OCI-LY3 (cell line): ENCODE measurements at regions not wholly inside any gene's neighbourhood (a gene's known extent, or its start where the extent isn't known, plus 50 kb on each side); places are given as distances from the start of the nearest gene placed in this dataset.

ENCODE experiments used
- H2AFZ ChIP-seq: fragments of 200-600, 300-600 bp; shearing (Covaris generic); 2 replicates; pipeline ENCODE4 v1.6.0; 2014; ENCODE audit warnings: antibody characterized with exemption, low read depth, low read length
- H3K27ac ChIP-seq: fragments of 200-600, 300-600 bp; sonication (generic); 2 replicates; pipeline ENCODE4 v1.5.1; 2014; ENCODE audit warnings: mild to moderate bottlenecking, low read length, moderate library complexity, mixed read lengths
- H3K27me3 ChIP-seq: fragments of 200-600, 300-600 bp; sonication (generic); 2 replicates; pipeline ENCODE4 v1.6.1; 2014; ENCODE audit warnings: low read depth, low read length, mixed read lengths
- H3K36me3 ChIP-seq: fragments of 200-600, 300-600 bp; sonication (generic); replicated peaks from 2 replicates; pipeline ENCODE3; 2014; ENCODE audit warnings: low read depth, low read length, mixed read lengths
- H3K4me1 ChIP-seq: fragments of 300-600, 200-600 bp; sonication (generic); 2 replicates; pipeline ENCODE4 v1.6.1; 2014; ENCODE audit warnings: low read length, mixed read lengths
- H3K4me2 ChIP-seq: fragments of 200-600, 300-600 bp; sonication (generic); 2 replicates; pipeline ENCODE4 v1.6.1; 2014; ENCODE audit warnings: low read length, mixed read lengths
- H3K4me3 ChIP-seq: fragments of 300-600, 200-600 bp; sonication (generic); 2 replicates; pipeline ENCODE4 v1.5.1; 2014; ENCODE audit warnings: antibody characterized with exemption, mild to moderate bottlenecking, low read length, moderate library complexity
- H3K79me2 ChIP-seq: fragments of 300-600, 200-600 bp; shearing (Covaris generic); 2 replicates; pipeline ENCODE4 v1.6.1; 2014; ENCODE audit warnings: mild to moderate bottlenecking, low read length, mixed read lengths
- H3K9ac ChIP-seq: fragments of 300-600, 200-600 bp; shearing (Covaris generic); 2 replicates; pipeline ENCODE4 v1.6.0; 2014; ENCODE audit warnings: mild to moderate bottlenecking, low read length, moderate library complexity
- H3K9me3 ChIP-seq: fragments of 200-600, 300-600 bp; shearing (Covaris generic); 2 replicates; pipeline ENCODE4 v1.6.1; 2014; ENCODE audit warnings: low read length, mixed read lengths; ENCODE audit not compliant: insufficient read depth
- H4K20me1 ChIP-seq: fragments of 200-600, 300-600 bp; sonication (generic); 2 replicates; pipeline ENCODE4 v1.6.1; 2016; ENCODE audit warnings: low read length, mixed read lengths; ENCODE audit not compliant: insufficient read depth
- CTCF ChIP-seq: fragments of 200-600, 300-600 bp; sonication (generic); IDR thresholded peaks from 2 replicates; pipeline ENCODE4 v1.5.1; 2014; ENCODE audit warnings: antibody characterized with exemption, low read length, low read depth
- EZH2phosphoT487 ChIP-seq: fragments of 200-600 bp; shearing (Covaris generic); IDR thresholded peaks from 2 replicates; pipeline ENCODE4 v1.6.1; 2018; ENCODE audit warnings: antibody characterized with exemption, mixed run types, low read depth

- Histone ChIP-seq H2AFZ (no peak overlapping the region), H3K79me2 (no peaks in the 10 kb centered on the region), H3K36me3 (no peaks in the 10 kb centered on the region), H3K4me1 (no peaks in the 10 kb centered on the region), H3K9me3 (no peaks in the 10 kb centered on the region), H3K27ac (no peak overlapping the region), H3K9ac (no peak overlapping the region), H3K4me3 (no peak overlapping the region), H4K20me1 (no peaks in the 10 kb centered on the region), H3K4me2 (no peak overlapping the region), H3K27me3 (peaks cover 23% of the 10 kb centered on the region)
- no peak for TF ChIP-seq CTCF
- TF ChIP-seq EZH2phosphoT487: no peak
Observed at GRCh38 chr6:108768166-108768555, 80.1 kb upstream of the ARMC2 start.

GRCh38 chr6:108768792-108769524 is 79.3 kb upstream of the ARMC2 start:
- no peaks in the 10 kb centered on the region for H3K4me1 ChIP-seq
- TF ChIP-seq EZH2phosphoT487 (no peak), CTCF (no peak)
- H3K36me3 ChIP-seq: no peaks in the 10 kb centered on the region
- H4K20me1 ChIP-seq: no peaks in the 10 kb centered on the region
- H3K4me2 ChIP-seq: no peak overlapping the region
- no peaks in the 10 kb centered on the region for H3K79me2 ChIP-seq
- no peak overlapping the region for H3K4me3 ChIP-seq
- no peak overlapping the region for H3K9ac ChIP-seq
- H2AFZ ChIP-seq: no peak overlapping the region
- H3K9me3 ChIP-seq: no peaks in the 10 kb centered on the region
- H3K27ac ChIP-seq: no peak overlapping the region
- peaks cover 17% of the 10 kb centered on the region for H3K27me3 ChIP-seq

GRCh38 chr6:108771421-108771820 is 76.8 kb upstream of the ARMC2 start:
- H2AFZ ChIP-seq: no peak overlapping the region
- no peaks in the 10 kb centered on the region for H3K36me3 ChIP-seq
- no peak overlapping the region for H3K4me3 ChIP-seq
- H3K9ac ChIP-seq: no peak overlapping the region
- no peaks in the 10 kb centered on the region for H4K20me1 ChIP-seq
- no peaks in the 10 kb centered on the region for H3K9me3 ChIP-seq
- TF ChIP-seq EZH2phosphoT487: no peak
- no peak for TF ChIP-seq CTCF
- H3K27me3 ChIP-seq: 0 out of 2 replicates have a peak, but pooled peaks cover under 1% of the 10 kb centered on the region
- H3K79me2 ChIP-seq: no peaks in the 10 kb centered on the region
- H3K27ac ChIP-seq: no peak overlapping the region
- H3K4me1 ChIP-seq: no peaks in the 10 kb centered on the region
- H3K4me2 ChIP-seq: no peak overlapping the region

GRCh38 chr6:108774555-108774954 is 73.7 kb upstream of the ARMC2 start:
- H3K36me3 ChIP-seq: no peaks in the 10 kb centered on the region
- H3K4me3 ChIP-seq: no peak overlapping the region
- no peak overlapping the region for H3K9ac ChIP-seq
- H3K4me1 ChIP-seq: no peaks in the 10 kb centered on the region
- no peaks in the 10 kb centered on the region for H3K79me2 ChIP-seq
- H3K4me2 ChIP-seq: no peak overlapping the region
- TF ChIP-seq EZH2phosphoT487: no peak
- no peak for TF ChIP-seq CTCF
- no peaks in the 10 kb centered on the region for H3K9me3 ChIP-seq
- peaks cover 16% of the 10 kb centered on the region for H3K27me3 ChIP-seq
- H3K27ac ChIP-seq: no peak overlapping the region
- no peaks in the 10 kb centered on the region for H4K20me1 ChIP-seq
- H2AFZ ChIP-seq: no peak overlapping the region
